Osteocyte (in vitro differentiated cells): ENCODE measurements at regions not wholly inside any gene's neighbourhood (a gene's known extent, or its start where the extent isn't known, plus 50 kb on each side); places are given as distances from the start of the nearest gene placed in this dataset.
"Not testable (repeated sequence)": the region's sequence is repeated elsewhere in the genome, so short reads cannot be mapped to it uniquely, and the experiment has no call there.

Experiments
- DNase-seq: peaks from one replicate; pipeline ENCODE4 v3.0.0; 2021; ENCODE audit warnings: mixed read lengths; ENCODE audit not compliant: unreplicated experiment; ENCODE audit errors: extremely low spot score
- H3K27ac Mint-ChIP-seq: one replicate; pipeline ENCODE4 v1.8.0; 2021; ENCODE audit warnings: mild to moderate bottlenecking, mixed read lengths; ENCODE audit not compliant: unreplicated experiment
- H3K27me3 Mint-ChIP-seq: one replicate; pipeline ENCODE4 v1.8.0; 2021; ENCODE audit warnings: mixed read lengths; ENCODE audit not compliant: unreplicated experiment
- H3K36me3 Mint-ChIP-seq: one replicate; pipeline ENCODE4 v1.8.0; 2021; ENCODE audit warnings: mixed read lengths; ENCODE audit not compliant: unreplicated experiment
- H3K4me1 Mint-ChIP-seq: one replicate; pipeline ENCODE4 v1.8.0; 2021; ENCODE audit warnings: mixed read lengths; ENCODE audit not compliant: unreplicated experiment
- H3K4me3 Mint-ChIP-seq: one replicate; pipeline ENCODE4 v1.8.0; 2021; ENCODE audit warnings: mild to moderate bottlenecking, moderate library complexity, mixed read lengths; ENCODE audit not compliant: unreplicated experiment
- H3K9me3 Mint-ChIP-seq: one replicate; pipeline ENCODE4 v1.8.0; 2021; ENCODE audit warnings: mixed read lengths; ENCODE audit not compliant: unreplicated experiment
- CTCF ChIP-seq: fragments of 200-600 bp; sonication (generic); IDR thresholded peaks from 2 replicates; pipeline ENCODE4 v1.5.0; 2021; ENCODE audit warnings: antibody characterized with exemption, mild to moderate bottlenecking, moderate library complexity

GRCh38 chr16:21341101-21341500 lies 63.0 kb upstream of the CRYM start:
- DNase-seq: no peak
- Mint-ChIP-seq H3K27me3 (no peaks in the 10 kb centered on the region), H3K27ac (no peak overlapping the region), H3K36me3 (no peaks in the 10 kb centered on the region), H3K9me3 (peaks cover 8% of the 10 kb centered on the region), H3K4me3 (no peak overlapping the region), H3K4me1 (no peaks in the 10 kb centered on the region)
- no peak for TF ChIP-seq CTCF

GRCh38 chr16:21339941-21340340 lies 61.9 kb upstream of the CRYM start:
- no peak for DNase-seq
- no peak for TF ChIP-seq CTCF
- no peaks in the 10 kb centered on the region for H3K27me3 Mint-ChIP-seq
- H3K9me3 Mint-ChIP-seq: peaks cover 15% of the 10 kb centered on the region
- no peaks in the 10 kb centered on the region for H3K4me1 Mint-ChIP-seq
- no peak overlapping the region for H3K27ac Mint-ChIP-seq
- no peak overlapping the region for H3K4me3 Mint-ChIP-seq
- H3K36me3 Mint-ChIP-seq: peaks cover 1% of the 10 kb centered on the region

DNA sequence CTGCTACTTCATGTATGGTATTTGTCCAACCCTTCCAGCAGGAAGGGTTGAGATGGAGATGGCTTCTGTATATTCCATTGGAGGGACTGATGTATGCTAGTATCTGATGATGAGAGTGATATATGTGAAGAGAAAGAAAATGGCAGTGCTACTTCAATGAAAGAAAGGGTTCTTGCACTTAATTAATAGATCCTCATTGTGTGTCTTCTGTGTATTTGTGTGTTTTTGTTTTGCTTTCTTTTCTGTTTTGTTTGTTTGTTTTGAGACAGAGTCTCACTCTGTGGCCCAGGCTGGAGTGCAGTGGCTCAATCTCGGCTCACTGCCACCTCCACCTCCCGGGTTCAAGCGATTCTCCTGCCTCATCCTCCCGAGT lies 61.2 kb upstream of the CRYM start:
- Mint-ChIP-seq H3K4me1 (no peaks in the 10 kb centered on the region), H3K27me3 (no peaks in the 10 kb centered on the region), H3K36me3 (peaks cover 3% of the 10 kb centered on the region), H3K9me3 (peaks cover 17% of the 10 kb centered on the region), H3K4me3 (no peak overlapping the region), H3K27ac (no peak overlapping the region)
- TF ChIP-seq CTCF: no peak
- no peak for DNase-seq

- Mint-ChIP-seq H3K4me1 (no peaks in the 10 kb centered on the region), H3K36me3 (peaks cover 3% of the 10 kb centered on the region)
- no peak for TF ChIP-seq CTCF
These were observed 60.6 kb upstream of the CRYM start for GRCh38 chr16:21338537-21339268.

GRCh38 chr16:21336231-21336630 lies 58.1 kb upstream of the CRYM start:
- Mint-ChIP-seq H3K4me1 (no peaks in the 10 kb centered on the region), H3K9me3 (peaks cover 17% of the 10 kb centered on the region)

More at GRCh38 chr16:21338537-21339268, 60.6 kb upstream of the CRYM start:
- Mint-ChIP-seq H3K27me3 (no peaks in the 10 kb centered on the region), H3K9me3 (peaks cover 17% of the 10 kb centered on the region), H3K27ac (no peak overlapping the region), H3K4me3 (no peak overlapping the region)
- DNase-seq: no peak

DNA sequence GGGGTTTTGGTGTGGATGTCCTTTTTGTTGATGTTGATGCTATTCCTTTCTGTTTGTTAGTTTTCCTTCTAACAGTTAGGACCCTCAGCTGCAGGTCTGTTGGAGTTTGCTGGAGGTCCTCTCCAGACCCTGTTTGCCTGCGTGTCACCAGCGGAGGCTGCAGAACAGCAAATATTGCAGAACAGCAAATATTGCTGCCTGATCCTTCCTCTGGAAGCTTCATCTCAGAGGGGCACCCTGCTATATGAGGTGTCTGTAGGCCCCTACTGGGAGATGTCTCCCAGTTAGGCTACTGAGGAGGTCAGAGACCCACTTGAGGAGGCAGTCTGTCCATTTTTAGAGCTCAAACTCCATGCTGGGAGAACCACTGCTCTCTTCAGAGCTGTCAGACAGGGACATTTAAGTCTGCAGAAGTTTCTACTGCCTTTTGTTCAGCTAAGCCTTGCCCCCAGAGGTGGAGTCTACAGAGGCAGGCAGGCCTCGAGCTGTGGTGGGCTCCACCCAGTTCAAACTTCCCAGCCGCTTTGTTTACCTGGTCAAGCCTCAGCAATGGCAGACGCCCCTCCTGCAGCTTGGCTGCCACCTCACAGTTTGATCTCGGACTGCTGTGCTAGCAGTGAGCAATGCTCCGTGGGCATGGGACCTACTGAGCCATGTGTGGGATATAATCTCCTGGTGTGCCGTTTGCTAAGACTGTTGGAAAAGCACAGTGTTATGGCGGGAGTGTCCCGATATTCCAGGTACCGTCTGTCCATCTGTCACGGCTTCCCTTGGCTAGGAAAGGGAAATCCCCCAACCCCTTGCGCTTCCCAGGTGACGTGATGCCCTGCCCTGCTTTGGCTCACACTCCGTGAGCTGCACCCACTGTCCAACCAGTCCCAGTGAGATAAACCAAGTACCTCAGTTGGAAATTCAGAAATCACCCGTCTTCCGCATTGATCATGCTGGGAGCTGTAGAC lies 56.4 kb upstream of the CRYM start:
- H3K4me1 Mint-ChIP-seq, H3K27ac Mint-ChIP-seq, H3K4me3 Mint-ChIP-seq, DNase-seq, H3K36me3 Mint-ChIP-seq: not testable (repeated sequence)
- peaks cover 17% of the 10 kb centered on the region for H3K9me3 Mint-ChIP-seq
- H3K27me3 Mint-ChIP-seq: peaks cover 16% of the 10 kb centered on the region

More at GRCh38 chr16:21336231-21336630, 58.1 kb upstream of the CRYM start:
- no peak for TF ChIP-seq CTCF
- peaks cover 3% of the 10 kb centered on the region for H3K36me3 Mint-ChIP-seq
- DNase-seq: no peak
- no peak overlapping the region for H3K27ac Mint-ChIP-seq
- no peak overlapping the region for H3K4me3 Mint-ChIP-seq
- peaks cover 9% of the 10 kb centered on the region for H3K27me3 Mint-ChIP-seq

GRCh38 chr16:21333683-21334082 lies 55.6 kb upstream of the CRYM start:
- peaks cover 20% of the 10 kb centered on the region for H3K9me3 Mint-ChIP-seq
- H3K27me3 Mint-ChIP-seq: peaks cover 18% of the 10 kb centered on the region
- not testable (repeated sequence) for DNase-seq, H3K36me3 Mint-ChIP-seq, H3K4me1 Mint-ChIP-seq, H3K27ac Mint-ChIP-seq, H3K4me3 Mint-ChIP-seq
